GM23338 (cell line): ENCODE measurements at regions not wholly inside any gene's neighbourhood (a gene's known extent, or its start where the extent isn't known, plus 50 kb on each side); places are given as distances from the start of the nearest gene placed in this dataset.

Experiments
- ATAC-seq: fragments of 200-7000 bp; cut with Tn5 transposase; 3 replicates; pipeline ENCODE4 v1.9.1; 2020
- DNase-seq: peaks from one replicate; pipeline ENCODE4 v3.0.0-alpha.2; 2015; ENCODE audit warnings: low spot score
- H2AFZ ChIP-seq: fragments of 200-600 bp; sonication (generic); 2 replicates; pipeline ENCODE4 v1.8.0; 2016; ENCODE audit warnings: antibody characterized with exemption, mild to moderate bottlenecking, moderate library complexity
- H3F3A ChIP-seq: fragments of 200-600 bp; sonication (generic); replicated peaks from 2 replicates; pipeline ENCODE4 v1.8.0; 2017; ENCODE audit warnings: antibody characterized with exemption, mixed run types, low read depth
- H3K27ac ChIP-seq: fragments of 200-600 bp; sonication (generic); 2 replicates; pipeline ENCODE4 v1.6.1; 2016; ENCODE audit warnings: low read depth
- H3K27me3 ChIP-seq: fragments of 200-600 bp; sonication (generic); 2 replicates; pipeline ENCODE4 v1.8.0; 2016; ENCODE audit warnings: mild to moderate bottlenecking, mixed run types, moderate library complexity; ENCODE audit not compliant: insufficient read depth
- H3K36me3 ChIP-seq: fragments of 200-600 bp; sonication (generic); 2 replicates; pipeline ENCODE4 v1.8.0; 2016; ENCODE audit warnings: mild to moderate bottlenecking; ENCODE audit not compliant: insufficient read depth
- H3K4me1 ChIP-seq: fragments of 200-600 bp; sonication (generic); 2 replicates; pipeline ENCODE4 v1.8.0; 2016; ENCODE audit warnings: mild to moderate bottlenecking, moderate library complexity; ENCODE audit not compliant: insufficient read depth
- H3K4me2 ChIP-seq: fragments of 200-600 bp; sonication (generic); 2 replicates; pipeline ENCODE4 v1.7.1; 2017; ENCODE audit warnings: mixed run types
- H3K4me3 ChIP-seq: fragments of 200-600 bp; sonication (generic); 2 replicates; pipeline ENCODE4 v1.6.1; 2016; ENCODE audit warnings: mixed run types
- H3K79me2 ChIP-seq: fragments of 200-600 bp; sonication (generic); replicated peaks from 2 replicates; pipeline ENCODE4 v1.8.0; 2017; ENCODE audit warnings: mild to moderate bottlenecking; ENCODE audit not compliant: insufficient read depth
- H3K9me2 ChIP-seq: fragments of 200-600 bp; sonication (generic); 2 replicates; pipeline ENCODE4 v1.8.0; 2017; ENCODE audit not compliant: insufficient read depth
- H4K20me1 ChIP-seq: fragments of 200-600 bp; sonication (generic); replicated peaks from 2 replicates; pipeline ENCODE4 v1.8.0; 2017; ENCODE audit warnings: mild to moderate bottlenecking; ENCODE audit not compliant: insufficient read depth
- H3K27ac Mint-ChIP-seq: 2 replicates; pipeline ENCODE4 v1.8.0; 2020; ENCODE audit warnings: inconsistent platforms, mild to moderate bottlenecking, moderate library complexity, mixed read lengths
- H3K27me3 Mint-ChIP-seq: 3 replicates; pipeline ENCODE4 v1.8.0; 2022; ENCODE audit warnings: low read depth, mild to moderate bottlenecking, moderate library complexity, mixed read lengths, inconsistent platforms; ENCODE audit not compliant: insufficient read depth, poor library complexity
- H3K36me3 Mint-ChIP-seq: 3 replicates; pipeline ENCODE4 v1.8.0; 2021; ENCODE audit warnings: low read depth, mild to moderate bottlenecking, inconsistent platforms, moderate library complexity, mixed read lengths
- H3K4me1 Mint-ChIP-seq: 3 replicates; pipeline ENCODE4 v1.8.0; 2020; ENCODE audit warnings: mild to moderate bottlenecking, inconsistent platforms, mixed read lengths
- H3K4me3 Mint-ChIP-seq: 3 replicates; pipeline ENCODE4 v1.8.0; 2021; ENCODE audit warnings: moderate library complexity, mild to moderate bottlenecking, inconsistent platforms, mixed read lengths
- H3K9me3 Mint-ChIP-seq: 3 replicates; pipeline ENCODE4 v1.8.0; 2020; ENCODE audit warnings: moderate library complexity, mild to moderate bottlenecking, inconsistent platforms, mixed read lengths
- CTCF ChIP-seq, 2 experiments: fragments of 200-600 bp in 1 of 2; sonication (generic) in 1 of 2; conservative IDR thresholded peaks; 2 replicates each; pipeline versions ENCODE4 v1.5.1 to v1.6.1; 2016 to 2017; ENCODE audit warnings: antibody characterized with exemption in 2 of 2, low read depth in 2 of 2, mild to moderate bottlenecking in 2 of 2, moderate library complexity in 1 of 2
- EZH2 ChIP-seq: fragments of 200-600 bp; sonication (generic); IDR thresholded peaks from one replicate; pipeline ENCODE4 v1.8.0; 2017; ENCODE audit warnings: antibody characterized with exemption, mild to moderate bottlenecking, low read depth; ENCODE audit not compliant: unreplicated experiment
- EZH2phosphoT487 ChIP-seq: fragments of 200-600 bp; sonication (generic); IDR thresholded peaks from one replicate; pipeline ENCODE4 v1.8.1; 2018; ENCODE audit warnings: antibody characterized with exemption; ENCODE audit not compliant: unreplicated experiment
- NANOG ChIP-seq: IDR thresholded peaks from 2 replicates; pipeline ENCODE4 v1.6.1; 2016; ENCODE audit warnings: antibody characterized with exemption, borderline replicate concordance
- POLR2AphosphoS5 ChIP-seq: IDR thresholded peaks from 2 replicates; pipeline ENCODE4 v1.6.1; 2016; ENCODE audit warnings: antibody characterized with exemption, low read depth
- STAT1 ChIP-seq: IDR thresholded peaks from one replicate; pipeline ENCODE4 v1.6.1; 2016; ENCODE audit warnings: antibody characterized with exemption; ENCODE audit not compliant: unreplicated experiment
- ZNF331 ChIP-seq: fragments of 250-450 bp; sonication (Bioruptor Pico); IDR thresholded peaks from 2 replicates; pipeline ENCODE4 v1.5.0; 2020; ENCODE audit warnings: low read depth, mild to moderate bottlenecking, moderate library complexity
- ZNF462 ChIP-seq: fragments of 250-450 bp; sonication (Bioruptor Pico); IDR thresholded peaks from 2 replicates; pipeline ENCODE4 v1.5.0; 2020; ENCODE audit warnings: mild to moderate bottlenecking, moderate library complexity
- TF ChIP-seq, protein P1 (sequence below): IDR thresholded peaks from one replicate; pipeline ENCODE4 v1.6.1; 2018; ENCODE audit warnings: antibody characterized with exemption; ENCODE audit not compliant: unreplicated experiment

DNA sequence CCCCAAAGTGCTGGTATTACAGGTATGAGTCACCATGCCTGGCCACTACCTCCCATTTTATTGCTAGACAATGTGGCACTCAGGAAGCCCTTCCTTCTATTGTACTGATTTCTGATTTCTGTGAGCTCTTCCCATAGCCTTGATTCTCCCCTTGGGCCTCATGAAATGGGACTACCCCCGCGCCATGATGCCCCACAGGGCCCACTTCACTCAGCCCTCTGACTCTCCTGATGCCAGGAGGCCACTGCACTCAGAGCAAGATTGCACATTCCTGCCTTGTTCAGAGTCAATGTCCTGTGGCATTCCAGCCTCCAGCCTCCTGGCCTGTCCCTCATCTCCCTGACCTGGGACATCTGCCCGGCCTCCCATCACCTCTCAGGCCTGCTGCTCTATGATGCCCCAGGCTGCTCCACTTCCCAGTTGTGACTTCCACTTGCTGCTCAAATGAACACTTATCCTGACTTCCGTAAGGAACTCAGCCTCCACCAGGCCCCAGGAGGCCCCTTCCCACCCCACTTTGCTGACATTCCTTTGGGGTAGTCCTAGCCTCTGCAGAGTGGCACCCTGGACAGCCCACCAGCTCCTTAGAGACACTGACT lies 66.6 kb upstream of the KSR1 start (continued):
- TF ChIP-seq ZNF462 (no peak), ZNF331 (CRISPR knock-in tag) (no peak), CTCF (conservative IDR thresholded peaks at IDR 0.05; ENCODE audit: low read depth in 2 of 2) (no peak)

DNA sequence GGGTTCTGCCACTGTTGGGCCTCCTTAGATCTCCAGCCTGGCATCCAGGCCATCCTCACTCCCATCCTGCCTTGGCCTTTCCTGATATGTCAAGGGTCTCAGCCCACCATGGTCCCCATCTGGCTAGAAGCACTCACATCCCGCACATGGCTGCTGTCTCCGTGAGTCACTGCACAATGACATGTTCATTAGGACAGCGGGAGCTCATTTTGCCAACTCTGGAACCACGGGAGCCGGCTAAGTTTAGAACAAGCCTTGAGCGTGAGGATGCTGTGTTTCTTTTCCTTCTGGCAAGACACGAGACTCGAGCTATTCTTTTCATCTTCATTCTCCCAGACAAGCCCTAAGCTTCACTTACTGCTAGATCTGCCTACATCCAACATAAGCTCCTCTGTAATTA lies 65.7 kb upstream of the KSR1 start:
- H3F3A ChIP-seq, result no peaks in the 10 kb centered on the region
- H3K27me3 ChIP-seq, result no peaks in the 10 kb centered on the region
- H4K20me1 ChIP-seq, result no peaks in the 10 kb centered on the region
- no peak overlapping the region for H3K27ac ChIP-seq
- H3K4me3 ChIP-seq, result no peak overlapping the region
- Mint-ChIP-seq H3K27ac (no peak overlapping the region), H3K27me3 (peaks cover 6% of the 10 kb centered on the region), H3K9me3 (no peaks in the 10 kb centered on the region), H3K4me1 (no peaks in the 10 kb centered on the region), H3K4me3 (no peak overlapping the region), H3K36me3 (no peaks in the 10 kb centered on the region)
- no peak overlapping the region for H2AFZ ChIP-seq
- DNase-seq, result no peak
- no peaks in the 10 kb centered on the region for H3K4me1 ChIP-seq
- no peak for ATAC-seq
- H3K36me3 ChIP-seq, result no peaks in the 10 kb centered on the region
- no peak overlapping the region for H3K4me2 ChIP-seq
- no peaks in the 10 kb centered on the region; the same call in 1 of the 2 replicates for H3K9me2 ChIP-seq
- H3K79me2 ChIP-seq, result no peaks in the 10 kb centered on the region
- no peak for TF ChIP-seq STAT1
- TF ChIP-seq POLR2AphosphoS5, result no peak
- TF ChIP-seq NANOG, result no peak
- no peak for TF ChIP-seq EZH2phosphoT487
- no peak for TF ChIP-seq EZH2
- no peak for TF ChIP-seq CTCF (conservative IDR thresholded peaks at IDR 0.05; ENCODE audit: low read depth in 2 of 2)
- TF ChIP-seq, protein P1, sequence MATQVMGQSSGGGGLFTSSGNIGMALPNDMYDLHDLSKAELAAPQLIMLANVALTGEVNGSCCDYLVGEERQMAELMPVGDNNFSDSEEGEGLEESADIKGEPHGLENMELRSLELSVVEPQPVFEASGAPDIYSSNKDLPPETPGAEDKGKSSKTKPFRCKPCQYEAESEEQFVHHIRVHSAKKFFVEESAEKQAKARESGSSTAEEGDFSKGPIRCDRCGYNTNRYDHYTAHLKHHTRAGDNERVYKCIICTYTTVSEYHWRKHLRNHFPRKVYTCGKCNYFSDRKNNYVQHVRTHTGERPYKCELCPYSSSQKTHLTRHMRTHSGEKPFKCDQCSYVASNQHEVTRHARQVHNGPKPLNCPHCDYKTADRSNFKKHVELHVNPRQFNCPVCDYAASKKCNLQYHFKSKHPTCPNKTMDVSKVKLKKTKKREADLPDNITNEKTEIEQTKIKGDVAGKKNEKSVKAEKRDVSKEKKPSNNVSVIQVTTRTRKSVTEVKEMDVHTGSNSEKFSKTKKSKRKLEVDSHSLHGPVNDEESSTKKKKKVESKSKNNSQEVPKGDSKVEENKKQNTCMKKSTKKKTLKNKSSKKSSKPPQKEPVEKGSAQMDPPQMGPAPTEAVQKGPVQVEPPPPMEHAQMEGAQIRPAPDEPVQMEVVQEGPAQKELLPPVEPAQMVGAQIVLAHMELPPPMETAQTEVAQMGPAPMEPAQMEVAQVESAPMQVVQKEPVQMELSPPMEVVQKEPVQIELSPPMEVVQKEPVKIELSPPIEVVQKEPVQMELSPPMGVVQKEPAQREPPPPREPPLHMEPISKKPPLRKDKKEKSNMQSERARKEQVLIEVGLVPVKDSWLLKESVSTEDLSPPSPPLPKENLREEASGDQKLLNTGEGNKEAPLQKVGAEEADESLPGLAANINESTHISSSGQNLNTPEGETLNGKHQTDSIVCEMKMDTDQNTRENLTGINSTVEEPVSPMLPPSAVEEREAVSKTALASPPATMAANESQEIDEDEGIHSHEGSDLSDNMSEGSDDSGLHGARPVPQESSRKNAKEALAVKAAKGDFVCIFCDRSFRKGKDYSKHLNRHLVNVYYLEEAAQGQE, result no peak
